CD4-positive, alpha-beta T cell treated with Interferon gamma for 1 hour (primary cell): ENCODE measurements at regions not wholly inside any gene's neighbourhood (a gene's known extent, or its start where the extent isn't known, plus 50 kb on each side); places are given as distances from the start of the nearest gene placed in this dataset.

ENCODE experiments used
- DNase-seq: peaks from one replicate; pipeline ENCODE4 v3.0.0-alpha.2; 2020

DNA sequence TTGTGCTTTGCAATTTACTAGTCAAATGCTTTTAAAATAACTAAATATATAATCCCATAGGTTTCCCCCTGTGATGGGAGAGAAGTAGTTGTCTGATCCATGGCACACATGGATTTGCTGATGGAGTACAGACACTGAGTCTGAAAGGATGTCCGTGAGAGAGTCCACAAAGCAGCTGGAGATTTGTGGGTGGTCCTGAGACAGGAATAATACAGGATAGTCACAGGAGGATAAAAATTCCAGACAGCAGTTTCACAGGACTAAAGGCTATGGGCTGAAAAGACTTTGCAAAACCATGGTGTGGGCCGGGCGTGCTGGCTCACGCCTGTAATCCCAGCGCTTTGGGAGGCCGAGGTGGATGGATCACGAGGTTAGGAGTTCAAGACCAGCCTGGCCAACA is 58.7 kb upstream of the ZFR start:
- DNase-seq, result no peak

DNA sequence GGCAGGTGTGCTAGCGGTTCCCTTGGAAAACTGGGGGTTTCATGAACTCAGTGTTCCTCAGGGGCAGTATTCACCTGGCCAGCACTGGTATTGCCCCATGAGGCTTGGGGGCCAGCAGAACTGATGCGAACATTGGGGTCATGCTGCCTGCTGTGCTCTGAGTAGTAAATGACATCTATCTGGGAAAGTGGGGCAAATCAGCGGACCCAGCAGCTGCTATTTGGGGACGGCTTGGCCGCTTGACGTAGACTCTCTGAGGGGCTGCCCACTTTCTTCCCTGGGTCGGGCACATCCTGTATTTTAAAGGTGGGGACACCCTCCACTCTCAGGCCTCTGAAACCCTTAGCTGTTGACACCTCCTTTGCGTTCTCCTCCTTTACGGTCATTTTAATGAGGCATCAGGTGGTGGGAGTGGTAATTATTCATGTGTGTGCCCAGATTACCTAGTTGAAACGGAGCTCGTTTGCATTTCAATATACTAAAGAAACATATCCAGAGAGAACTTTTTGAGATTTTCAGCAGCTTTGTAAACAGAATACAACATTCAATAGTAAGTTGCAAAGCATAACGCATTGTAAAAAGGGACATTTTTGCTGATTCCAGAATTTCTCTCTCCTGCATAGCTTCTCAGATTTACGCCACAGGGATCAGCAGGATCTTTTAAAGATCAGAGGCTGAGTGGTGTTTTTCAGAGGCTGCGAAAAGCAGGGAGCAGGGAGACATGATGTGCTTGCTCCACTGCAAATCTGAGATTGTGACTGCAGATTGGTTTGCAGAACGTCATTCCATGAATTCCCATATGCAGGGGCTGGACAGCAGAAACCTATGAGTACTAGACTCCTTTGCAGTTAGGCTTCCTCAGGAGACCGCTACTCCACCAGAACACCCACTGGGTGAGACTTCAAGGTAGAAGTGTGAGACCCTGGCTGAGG is 56.8 kb upstream of the ZFR start:
- DNase-seq, result no peak

GRCh38 chr5:32500181-32500580 is 55.6 kb upstream of the ZFR start:
- DNase-seq, result no peak

GRCh38 chr5:32499261-32499660 is 54.7 kb upstream of the ZFR start:
- no peak for DNase-seq

DNA sequence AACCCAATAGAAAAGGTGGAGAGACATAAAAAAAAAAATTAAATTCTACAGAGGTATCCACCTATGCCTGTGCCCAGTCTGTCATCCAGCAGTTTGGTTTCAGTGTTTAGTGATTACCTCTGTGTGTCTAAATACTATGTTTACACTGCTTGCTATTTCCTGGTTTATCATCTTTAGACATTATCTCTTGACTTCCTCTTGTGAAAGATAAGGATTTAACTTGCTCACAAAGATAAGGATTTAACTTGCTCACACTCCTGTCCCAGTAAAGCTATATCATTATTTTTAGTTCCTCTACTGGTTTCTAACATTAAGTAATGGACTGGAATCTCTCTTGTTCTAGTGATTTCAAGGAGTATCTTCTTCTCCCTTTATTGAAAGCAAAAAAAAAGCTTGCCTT is 53.9 kb upstream of the ZFR start:
- DNase-seq, result no peak

- DNase-seq, result no peak
Measured at GRCh38 chr5:32496104-32496503, 51.6 kb upstream of the ZFR start.

GRCh38 chr5:32494827-32495226 is 50.3 kb upstream of the ZFR start:
- no peak for DNase-seq
